ENCODE measurements at regions not wholly inside any gene's neighbourhood (a gene's known extent, or its start where the extent isn't known, plus 50 kb on each side); places are given as distances from the start of the nearest gene placed in this dataset.

DNA sequence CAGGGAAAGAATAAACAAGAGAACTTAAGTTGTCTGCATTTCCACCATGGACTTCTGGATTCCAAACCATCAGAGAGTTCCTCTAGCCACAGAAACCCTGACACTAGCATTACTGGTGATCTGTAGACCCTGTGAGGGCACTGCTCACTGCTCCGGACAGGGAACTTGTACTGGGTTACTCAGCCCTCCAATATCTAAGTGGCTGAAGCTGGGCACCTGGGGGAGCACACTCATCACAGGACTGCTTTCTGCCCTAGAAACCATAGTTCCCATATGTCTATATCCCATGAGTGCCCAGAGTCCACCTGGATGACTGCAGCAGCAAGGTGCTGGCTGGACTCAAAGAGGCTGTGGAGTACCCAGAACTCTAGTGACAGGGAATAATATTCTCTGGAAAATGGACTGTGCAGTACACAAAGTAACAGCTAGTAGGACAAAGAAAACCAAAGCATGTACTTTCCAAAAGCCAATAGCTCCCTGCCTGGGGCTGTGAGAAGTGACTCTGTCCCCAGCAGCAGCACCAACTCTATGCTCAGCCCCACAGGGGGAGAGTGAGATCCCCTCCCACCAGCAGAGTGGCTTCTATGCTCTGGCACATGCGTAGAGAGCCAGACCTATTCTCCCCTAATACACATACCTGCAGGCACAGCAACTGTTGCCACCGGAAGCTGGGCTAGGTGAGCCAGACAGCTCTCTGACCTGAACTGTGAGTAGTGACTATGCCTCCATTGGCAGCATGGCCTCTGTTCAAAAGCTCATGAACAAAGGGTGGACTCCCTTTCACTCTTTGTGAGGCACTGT lies 472.9 kb upstream of the FTMT start:
- intact Hi-C loops (cut with DNase I; ENCODE audit: low total_unique reads) = no loop called here
- Histone ChIP-seq H3K4me1 (no peaks in the 10 kb centered on the region), H3K36me3 (no peaks in the 10 kb centered on the region), H3K27me3 (no peaks in the 10 kb centered on the region), H3K4me3 (no peak overlapping the region), H3K27ac (no peak overlapping the region), H3K9me3 (no peaks in the 10 kb centered on the region)
- no peak for DNase-seq
- in situ Hi-C loops (cut with MboI; ENCODE audit: low pct_ligation_motif_present in 1 of 4, low pct_unique_long_range_greater_than_20kb in 1 of 4, low sequenced_read_pairs in 3 of 4) = no loop called here
- WGBS, 2 donors (ENCODE audit: low coverage in 1 of 2) = 84% methylated on average over 2 of the region's 3 CpGs; no CpG with 5 or more reads in 1 of the 2 donors
- TF ChIP-seq POLR2A (IDR thresholded peaks at IDR 0.05) (no peak), EP300 (IDR thresholded peaks at IDR 0.05; ENCODE audit: low read depth) (no peak), POLR2AphosphoS5 (IDR thresholded peaks at IDR 0.05) (no peak)
- TF ChIP-seq, protein P1, sequence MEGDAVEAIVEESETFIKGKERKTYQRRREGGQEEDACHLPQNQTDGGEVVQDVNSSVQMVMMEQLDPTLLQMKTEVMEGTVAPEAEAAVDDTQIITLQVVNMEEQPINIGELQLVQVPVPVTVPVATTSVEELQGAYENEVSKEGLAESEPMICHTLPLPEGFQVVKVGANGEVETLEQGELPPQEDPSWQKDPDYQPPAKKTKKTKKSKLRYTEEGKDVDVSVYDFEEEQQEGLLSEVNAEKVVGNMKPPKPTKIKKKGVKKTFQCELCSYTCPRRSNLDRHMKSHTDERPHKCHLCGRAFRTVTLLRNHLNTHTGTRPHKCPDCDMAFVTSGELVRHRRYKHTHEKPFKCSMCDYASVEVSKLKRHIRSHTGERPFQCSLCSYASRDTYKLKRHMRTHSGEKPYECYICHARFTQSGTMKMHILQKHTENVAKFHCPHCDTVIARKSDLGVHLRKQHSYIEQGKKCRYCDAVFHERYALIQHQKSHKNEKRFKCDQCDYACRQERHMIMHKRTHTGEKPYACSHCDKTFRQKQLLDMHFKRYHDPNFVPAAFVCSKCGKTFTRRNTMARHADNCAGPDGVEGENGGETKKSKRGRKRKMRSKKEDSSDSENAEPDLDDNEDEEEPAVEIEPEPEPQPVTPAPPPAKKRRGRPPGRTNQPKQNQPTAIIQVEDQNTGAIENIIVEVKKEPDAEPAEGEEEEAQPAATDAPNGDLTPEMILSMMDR (IDR thresholded peaks at IDR 0.05) = no peak

- no peaks in the 10 kb centered on the region for H3K4me1 ChIP-seq
- intact Hi-C loops (cut with DNase I; ENCODE audit: low total_unique reads) (no loop called here), in situ Hi-C loops (cut with MboI; ENCODE audit: low pct_ligation_motif_present in 1 of 4, low pct_unique_long_range_greater_than_20kb in 1 of 4, low sequenced_read_pairs in 3 of 4) (no loop called here)
- TF ChIP-seq, protein P1 (IDR thresholded peaks at IDR 0.05) = no peak
- TF ChIP-seq EP300 (IDR thresholded peaks at IDR 0.05; ENCODE audit: low read depth) = no peak
- TF ChIP-seq POLR2AphosphoS5 (IDR thresholded peaks at IDR 0.05) = no peak
- TF ChIP-seq POLR2A (IDR thresholded peaks at IDR 0.05) = no peak
- no peak overlapping the region for H3K27ac ChIP-seq
- DNase-seq = no peak
- no peaks in the 10 kb centered on the region for H3K36me3 ChIP-seq
- H3K9me3 ChIP-seq = no peaks in the 10 kb centered on the region
- WGBS, 2 donors (ENCODE audit: low coverage in 1 of 2) = 73 to 85% methylated on average over 2 of the region's 2 CpGs
- H3K27me3 ChIP-seq = no peaks in the 10 kb centered on the region
- H3K4me3 ChIP-seq = no peak overlapping the region
Measured at GRCh38 chr5:121380066-121380465, 471.6 kb upstream of the FTMT start.

GRCh38 chr5:121384359-121384758 lies 467.3 kb upstream of the FTMT start:
- Histone ChIP-seq H3K9me3 (no peaks in the 10 kb centered on the region), H3K36me3 (no peaks in the 10 kb centered on the region), H3K4me3 (no peak overlapping the region), H3K4me1 (no peaks in the 10 kb centered on the region), H3K27me3 (no peaks in the 10 kb centered on the region), H3K27ac (no peak overlapping the region)
- in situ Hi-C loops (cut with MboI; ENCODE audit: low pct_ligation_motif_present in 1 of 4, low pct_unique_long_range_greater_than_20kb in 1 of 4, low sequenced_read_pairs in 3 of 4) = no loop called here
- intact Hi-C loops (cut with DNase I; ENCODE audit: low total_unique reads) = no loop called here
- TF ChIP-seq POLR2AphosphoS5 (IDR thresholded peaks at IDR 0.05) (no peak), POLR2A (IDR thresholded peaks at IDR 0.05) (no peak), EP300 (IDR thresholded peaks at IDR 0.05; ENCODE audit: low read depth) (no peak)
- TF ChIP-seq, protein P1 (IDR thresholded peaks at IDR 0.05) = no peak
- DNase-seq = no peak
- WGBS, 2 donors (ENCODE audit: low coverage in 1 of 2) = 80 to 100% methylated on average over 1 to 5 of the region's 5 CpGs

GRCh38 chr5:121386334-121386733 lies 465.3 kb upstream of the FTMT start:
- in situ Hi-C loops (cut with MboI; ENCODE audit: low pct_ligation_motif_present in 1 of 4, low pct_unique_long_range_greater_than_20kb in 1 of 4, low sequenced_read_pairs in 3 of 4) (no loop called here), intact Hi-C loops (cut with DNase I; ENCODE audit: low total_unique reads) (no loop called here)
- no peaks in the 10 kb centered on the region for H3K27me3 ChIP-seq
- H3K27ac ChIP-seq = no peak overlapping the region
- no peaks in the 10 kb centered on the region for H3K4me1 ChIP-seq
- TF ChIP-seq POLR2AphosphoS5 (IDR thresholded peaks at IDR 0.05) = no peak
- TF ChIP-seq POLR2A (IDR thresholded peaks at IDR 0.05) = no peak
- no peak for TF ChIP-seq EP300 (IDR thresholded peaks at IDR 0.05; ENCODE audit: low read depth)
- TF ChIP-seq, protein P1 (IDR thresholded peaks at IDR 0.05) = no peak
- H3K4me3 ChIP-seq = no peak overlapping the region
- no peak for DNase-seq
- no peaks in the 10 kb centered on the region for H3K9me3 ChIP-seq
- no peaks in the 10 kb centered on the region for H3K36me3 ChIP-seq
- 38 to 66% methylated on average over 2 of the region's 2 CpGs for WGBS, 2 donors (ENCODE audit: low coverage in 1 of 2)

All from transverse colon (tissue), 4 donors.